Uterus (tissue), 3 donors: ENCODE measurements at regions not wholly inside any gene's neighbourhood (a gene's known extent, or its start where the extent isn't known, plus 50 kb on each side); places are given as distances from the start of the nearest gene placed in this dataset.

Source experiments
- DNase-seq, 2 donors: peaks; one replicate each; pipeline ENCODE4 v3.0.0-alpha.2; 2019 to 2020
- H3K27ac ChIP-seq, 2 donors: fragments of 200-600 bp; sonication (generic); 1 replicate in 1 of 2; 2 replicates in 1 of 2; pipeline ENCODE4 v1.5.1; 2016 to 2018
- H3K27me3 ChIP-seq, 2 donors: fragments of 200-600 bp; sonication (generic); one replicate each; pipeline ENCODE4 v1.5.1; 2018 to 2019; ENCODE audit warnings: control low read depth in 1 of 2
- H3K36me3 ChIP-seq, 2 donors: fragments of 200-600 bp; sonication (generic); one replicate each; pipeline ENCODE4 v1.5.1; 2019; ENCODE audit warnings: control low read depth in 1 of 2
- H3K4me1 ChIP-seq, 2 donors: fragments of 200-600 bp; sonication (generic); one replicate each; pipeline ENCODE4 v1.5.1; 2018 to 2019; ENCODE audit warnings: control low read depth in 1 of 2
- H3K4me3 ChIP-seq, 2 donors: fragments of 200-600 bp; sonication (generic); 1 replicate in 1 of 2; 2 replicates in 1 of 2; pipeline ENCODE4 v1.5.1; 2018 to 2019; ENCODE audit warnings: mild to moderate bottlenecking in 1 of 2
- H3K9me3 ChIP-seq, 2 donors: fragments of 200-600 bp; sonication (generic); one replicate each; pipeline ENCODE4 v1.5.1; 2019; ENCODE audit warnings: control low read depth in 1 of 2
- POLR2A ChIP-seq, 2 donors: fragments of 450-650 bp; IDR thresholded peaks; one replicate each; pipeline ENCODE4 v1.6.1; 2016; ENCODE audit warnings: antibody characterized with exemption in 2 of 2, mild to moderate bottlenecking in 1 of 2, moderate library complexity in 1 of 2
- intact Hi-C: fragments of 100-400 bp; cut with DNase I; formaldehyde crosslinking; loops from one replicate; pipeline ENCODE4 v1.15.1; 2023; ENCODE audit warnings: low total_unique reads
- TF ChIP-seq, protein P1 (sequence below), 4 experiments: fragments of 200-600 bp in 2 of 4; fragments of 450-650 bp in 2 of 4; sonication (generic) in 2 of 4; IDR thresholded peaks; one replicate each; pipeline ENCODE4 v1.5.1; 2016 to 2019; ENCODE audit warnings: antibody characterized with exemption in 4 of 4, mild to moderate bottlenecking in 2 of 4, moderate library complexity in 1 of 4
- donor health status: DM: yes; HTN: yes; CAD: no.

DNA sequence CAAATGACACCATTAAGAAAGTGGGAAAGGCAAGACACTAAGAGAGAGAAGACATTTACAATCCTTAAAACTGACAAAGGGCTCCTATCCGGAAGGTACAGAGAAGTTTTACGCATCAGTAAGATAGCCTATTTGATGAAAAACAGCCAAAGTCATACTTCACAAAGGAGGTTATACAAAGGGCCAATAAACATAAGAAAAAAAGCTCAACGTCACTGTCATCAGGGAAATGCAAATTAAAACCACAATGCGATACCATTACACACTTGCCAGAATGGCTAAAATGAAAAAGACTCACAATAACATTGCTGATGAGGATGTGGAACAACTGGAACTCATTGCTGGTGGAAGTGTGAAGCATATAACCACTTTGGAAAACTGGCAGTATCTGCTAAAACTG lies 168.6 kb upstream of the FAR2 start:
- no peaks in the 10 kb centered on the region for H3K9me3 ChIP-seq
- DNase-seq = no peak
- intact Hi-C loops = no loop called here
- no peak overlapping the region for H3K4me3 ChIP-seq
- H3K27me3 ChIP-seq = no peaks in the 10 kb centered on the region
- TF ChIP-seq, protein P1, sequence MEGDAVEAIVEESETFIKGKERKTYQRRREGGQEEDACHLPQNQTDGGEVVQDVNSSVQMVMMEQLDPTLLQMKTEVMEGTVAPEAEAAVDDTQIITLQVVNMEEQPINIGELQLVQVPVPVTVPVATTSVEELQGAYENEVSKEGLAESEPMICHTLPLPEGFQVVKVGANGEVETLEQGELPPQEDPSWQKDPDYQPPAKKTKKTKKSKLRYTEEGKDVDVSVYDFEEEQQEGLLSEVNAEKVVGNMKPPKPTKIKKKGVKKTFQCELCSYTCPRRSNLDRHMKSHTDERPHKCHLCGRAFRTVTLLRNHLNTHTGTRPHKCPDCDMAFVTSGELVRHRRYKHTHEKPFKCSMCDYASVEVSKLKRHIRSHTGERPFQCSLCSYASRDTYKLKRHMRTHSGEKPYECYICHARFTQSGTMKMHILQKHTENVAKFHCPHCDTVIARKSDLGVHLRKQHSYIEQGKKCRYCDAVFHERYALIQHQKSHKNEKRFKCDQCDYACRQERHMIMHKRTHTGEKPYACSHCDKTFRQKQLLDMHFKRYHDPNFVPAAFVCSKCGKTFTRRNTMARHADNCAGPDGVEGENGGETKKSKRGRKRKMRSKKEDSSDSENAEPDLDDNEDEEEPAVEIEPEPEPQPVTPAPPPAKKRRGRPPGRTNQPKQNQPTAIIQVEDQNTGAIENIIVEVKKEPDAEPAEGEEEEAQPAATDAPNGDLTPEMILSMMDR (IDR thresholded peaks at IDR 0.05) = no peak
- TF ChIP-seq POLR2A (IDR thresholded peaks at IDR 0.05) = no peak
- H3K4me1 ChIP-seq = no peaks in the 10 kb centered on the region
- no peaks in the 10 kb centered on the region for H3K36me3 ChIP-seq
- H3K27ac ChIP-seq = no peak overlapping the region

DNA sequence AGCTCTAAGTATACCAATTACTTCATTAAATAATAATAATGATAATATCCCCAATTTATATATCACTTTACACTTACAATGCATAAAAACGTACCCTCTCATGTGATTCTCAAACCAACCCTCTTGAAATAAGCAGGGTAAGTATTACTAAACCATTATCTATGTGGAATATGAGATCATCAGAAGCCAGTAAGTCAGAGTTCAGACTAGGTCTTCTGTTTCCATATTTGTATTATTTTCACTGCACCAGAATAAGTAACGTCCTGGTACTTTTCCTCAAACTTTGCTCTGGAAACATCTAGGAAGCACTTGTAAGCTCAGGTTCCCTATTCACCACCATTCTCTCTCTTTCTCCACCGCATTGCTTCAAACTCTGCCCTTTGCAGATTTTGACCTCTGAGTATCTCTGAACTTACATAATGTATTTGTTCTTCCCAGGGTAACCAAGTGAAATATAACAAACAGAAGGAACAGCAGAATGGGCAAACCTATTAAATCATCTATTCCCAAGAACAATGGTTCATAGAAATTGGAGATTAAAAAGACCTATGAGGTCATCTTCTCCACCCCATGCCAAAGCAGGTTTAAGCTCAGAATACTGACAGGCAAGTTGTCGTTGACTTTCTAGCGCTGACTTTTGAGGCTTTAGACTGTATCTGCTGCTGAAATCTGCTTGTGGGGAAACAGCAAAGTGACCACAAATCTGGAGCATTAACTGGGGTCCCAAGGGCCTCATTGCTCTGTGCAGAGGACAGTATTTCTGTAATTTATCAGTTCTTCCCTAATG lies 161.3 kb upstream of the FAR2 start:
- H3K36me3 ChIP-seq = no peaks in the 10 kb centered on the region
- no peak for DNase-seq

DNA sequence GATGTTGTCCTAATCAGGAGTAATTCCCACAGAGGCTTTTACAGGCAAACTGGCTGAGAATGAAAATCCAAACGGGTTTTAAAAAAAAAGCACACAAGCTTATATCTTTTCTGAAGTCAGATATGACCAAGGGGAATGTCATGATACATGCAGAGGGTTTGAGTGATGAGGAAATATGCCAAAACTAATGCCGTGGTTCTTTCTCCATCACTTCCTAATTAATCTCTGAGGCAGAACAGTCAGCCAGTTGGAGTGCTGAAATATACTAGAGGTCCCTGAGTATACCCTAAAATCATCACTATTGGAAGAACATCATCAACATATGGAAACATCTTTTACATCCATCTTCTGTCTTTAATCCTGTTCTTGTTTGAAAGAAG lies 160.8 kb upstream of the FAR2 start:
- intact Hi-C loops = no loop called here
- no peak overlapping the region for H3K4me3 ChIP-seq
- no peak for DNase-seq
- no peaks in the 10 kb centered on the region for H3K4me1 ChIP-seq
- H3K27ac ChIP-seq = no peak overlapping the region
- TF ChIP-seq POLR2A (IDR thresholded peaks at IDR 0.05) = no peak
- TF ChIP-seq, protein P1 (IDR thresholded peaks at IDR 0.05) = no peak
- H3K9me3 ChIP-seq = no peaks in the 10 kb centered on the region
- H3K36me3 ChIP-seq = no peaks in the 10 kb centered on the region
- H3K27me3 ChIP-seq = no peaks in the 10 kb centered on the region

More for the DNA sequence above, 161.3 kb upstream of the FAR2 start:
- Histone ChIP-seq H3K9me3 (no peaks in the 10 kb centered on the region), H3K27me3 (no peaks in the 10 kb centered on the region), H3K4me3 (no peak overlapping the region), H3K27ac (no peak overlapping the region), H3K4me1 (no peaks in the 10 kb centered on the region)
- intact Hi-C loops = no loop called here
- TF ChIP-seq POLR2A (IDR thresholded peaks at IDR 0.05) = no peak
- TF ChIP-seq, protein P1 (IDR thresholded peaks at IDR 0.05) = no peak

DNA sequence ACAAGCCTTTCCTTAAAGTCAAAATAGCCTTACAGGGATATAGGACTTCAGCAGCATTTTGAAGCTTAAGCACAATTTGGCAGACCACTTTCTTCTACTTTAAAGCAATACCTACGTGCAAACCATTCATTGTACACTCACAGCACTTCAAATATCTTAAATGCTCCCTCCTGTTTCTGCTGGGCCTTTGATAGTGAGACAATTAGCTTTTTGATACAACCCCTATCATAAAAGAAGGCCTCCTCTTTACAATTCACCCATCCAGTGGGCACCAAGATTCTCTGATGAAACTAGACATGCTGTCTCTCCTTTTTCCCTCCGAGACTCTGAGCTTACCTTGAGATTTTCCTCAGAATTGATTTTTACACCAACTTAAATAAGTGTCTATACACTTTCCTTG lies 157.5 kb upstream of the FAR2 start:
- intact Hi-C loops = no loop called here
- TF ChIP-seq, protein P1 (IDR thresholded peaks at IDR 0.05) = no peak
- no peak for TF ChIP-seq POLR2A (IDR thresholded peaks at IDR 0.05)
- H3K4me1 ChIP-seq = no peaks in the 10 kb centered on the region
- H3K27me3 ChIP-seq = no peaks in the 10 kb centered on the region
- no peak overlapping the region for H3K27ac ChIP-seq
- no peak overlapping the region for H3K4me3 ChIP-seq
- H3K36me3 ChIP-seq = no peaks in the 10 kb centered on the region
- no peak for DNase-seq
- no peaks in the 10 kb centered on the region for H3K9me3 ChIP-seq

DNA sequence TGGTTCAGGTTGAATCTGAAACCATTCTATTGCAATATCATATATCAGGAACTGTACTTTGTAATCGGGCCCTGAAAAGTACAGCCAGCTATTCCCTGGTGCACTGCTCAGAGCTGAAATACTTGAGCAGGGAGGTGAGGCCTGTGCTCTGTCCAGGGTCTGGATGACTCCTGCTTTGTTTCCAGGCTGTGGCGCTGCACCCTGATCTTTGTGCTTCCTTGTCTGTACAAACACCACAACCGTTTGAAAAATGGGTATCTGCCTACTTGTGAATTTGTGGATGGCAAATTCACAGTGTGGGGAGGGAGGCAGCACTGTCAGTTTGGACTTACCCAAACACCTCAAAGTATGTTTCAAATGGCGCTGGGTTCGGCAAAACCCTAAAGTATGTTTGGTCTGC lies 155.4 kb upstream of the FAR2 start:
- Histone ChIP-seq H3K27ac (no peak overlapping the region), H3K4me3 (no peak overlapping the region), H3K9me3 (no peaks in the 10 kb centered on the region), H3K36me3 (no peaks in the 10 kb centered on the region), H3K27me3 (no peaks in the 10 kb centered on the region), H3K4me1 (no peaks in the 10 kb centered on the region)
- intact Hi-C loops = no loop called here
- TF ChIP-seq, protein P1 (IDR thresholded peaks at IDR 0.05) = no peak
- TF ChIP-seq POLR2A (IDR thresholded peaks at IDR 0.05) = no peak
- DNase-seq = no peak
